Activated T-helper 1 cell treated with anti-CD3 and anti-CD28 coated beads, Interleukin-12 subunit alpha, Interleukin-12 subunit beta, Interleukin-2, Interleukin-4 antibody, amounts not matched to agents 30 ng/mL and 10 ng/mL and 1 ng/mL, durations not matched to agents 14 hours and 24 hours and 36 hours (primary cell): ENCODE measurements at regions not wholly inside any gene's neighbourhood (a gene's known extent, or its start where the extent isn't known, plus 50 kb on each side); places are given as distances from the start of the nearest gene placed in this dataset.
"Not testable (repeated sequence)": the region's sequence is repeated elsewhere in the genome, so short reads cannot be mapped to it uniquely, and the experiment has no call there.

ENCODE experiments used
- DNase-seq: peaks from one replicate; pipeline ENCODE4 v3.0.0; 2021; ENCODE audit warnings: low spot score
- H3K27ac Mint-ChIP-seq: one replicate; pipeline ENCODE4 v1.8.0; 2021; ENCODE audit warnings: mild to moderate bottlenecking, mixed read lengths
- H3K27me3 Mint-ChIP-seq: one replicate; pipeline ENCODE4 v1.8.0; 2022; ENCODE audit warnings: mild to moderate bottlenecking, moderate library complexity, mixed read lengths; ENCODE audit not compliant: insufficient read depth
- H3K36me3 Mint-ChIP-seq: one replicate; pipeline ENCODE4 v1.8.0; 2021; ENCODE audit warnings: low read depth, mixed read lengths
- H3K4me1 Mint-ChIP-seq: one replicate; pipeline ENCODE4 v1.8.0; 2021; ENCODE audit warnings: low read depth, mixed read lengths
- H3K4me3 Mint-ChIP-seq: one replicate; pipeline ENCODE4 v1.8.0; 2021; ENCODE audit warnings: mild to moderate bottlenecking, moderate library complexity, mixed read lengths
- H3K9me3 Mint-ChIP-seq: one replicate; pipeline ENCODE4 v1.8.0; 2021; ENCODE audit warnings: mixed read lengths
- intact Hi-C: fragments of 100-400 bp; cut with micrococcal nuclease; formaldehyde crosslinking; loops from one replicate; pipeline ENCODE4 v1.15.1; 2024

DNA sequence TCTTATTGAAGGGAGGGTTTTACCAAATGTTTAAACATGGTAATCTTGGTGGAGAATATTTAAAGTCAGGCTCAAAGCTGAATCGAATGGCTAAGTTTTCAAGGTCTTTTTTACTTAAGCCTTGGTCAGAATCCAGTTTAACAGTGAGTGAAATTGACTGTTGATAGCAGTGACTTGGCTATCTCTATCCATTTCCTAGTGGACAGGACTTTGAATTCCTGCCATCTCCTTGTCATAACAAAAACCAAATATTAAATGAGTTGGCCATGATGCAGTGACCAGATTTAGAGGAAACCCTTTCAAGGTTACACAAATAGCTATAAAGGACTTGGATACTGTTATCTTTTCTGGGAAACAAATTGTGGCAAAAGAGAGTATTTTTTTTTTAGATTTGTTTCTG is 92.0 kb downstream of the JRKL start:
- Mint-ChIP-seq H3K4me1 (no peaks in the 10 kb centered on the region), H3K27ac (no peak overlapping the region), H3K4me3 (no peak overlapping the region), H3K9me3 (no peaks in the 10 kb centered on the region), H3K36me3 (no peaks in the 10 kb centered on the region), H3K27me3 (peaks cover 6% of the 10 kb centered on the region)
- DNase-seq, result no peak
- intact Hi-C loops, result no loop called here

- intact Hi-C loops, result no loop called here
- Mint-ChIP-seq H3K27ac (no peak overlapping the region), H3K9me3 (no peaks in the 10 kb centered on the region), H3K27me3 (peaks cover 5% of the 10 kb centered on the region), H3K4me1 (no peaks in the 10 kb centered on the region), H3K36me3 (no peaks in the 10 kb centered on the region), H3K4me3 (no peak overlapping the region)
- no peak for DNase-seq
Measured at GRCh38 chr11:96482193-96482592, 92.4 kb downstream of the JRKL start.

DNA sequence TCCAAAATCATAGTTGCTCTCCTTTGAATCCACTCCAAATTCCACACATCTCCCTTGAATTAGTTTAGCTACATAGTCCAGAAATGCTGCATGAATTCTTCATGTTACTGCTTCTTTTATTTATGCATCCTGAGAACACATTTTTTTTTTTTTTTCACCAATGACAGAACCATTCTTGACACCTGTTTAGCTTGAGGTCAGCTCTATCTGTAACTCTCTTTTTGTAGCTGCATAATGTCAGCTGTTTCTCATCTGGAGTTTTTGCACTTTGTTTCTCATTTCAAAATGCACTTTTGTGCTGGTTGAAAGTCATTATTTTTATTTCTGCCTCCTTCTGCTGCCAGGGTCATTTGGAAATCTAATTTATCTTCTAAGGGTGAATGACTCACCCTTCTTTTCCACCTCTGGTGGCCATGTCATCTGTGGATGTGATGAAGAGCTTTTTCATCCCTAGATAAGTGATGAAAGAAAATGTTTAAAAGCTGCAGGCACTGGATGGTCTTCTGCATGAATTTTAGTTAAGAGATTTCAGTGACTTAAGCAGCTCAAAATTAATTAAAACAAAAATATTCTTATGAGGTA is 93.7 kb downstream of the JRKL start:
- intact Hi-C loops, result no loop called here
- no peak overlapping the region for H3K27ac Mint-ChIP-seq
- no peak overlapping the region for H3K4me3 Mint-ChIP-seq
- H3K9me3 Mint-ChIP-seq, result no peaks in the 10 kb centered on the region
- peaks cover 5% of the 10 kb centered on the region for H3K27me3 Mint-ChIP-seq
- no peak for DNase-seq
- H3K36me3 Mint-ChIP-seq, result no peaks in the 10 kb centered on the region
- no peaks in the 10 kb centered on the region for H3K4me1 Mint-ChIP-seq

DNA sequence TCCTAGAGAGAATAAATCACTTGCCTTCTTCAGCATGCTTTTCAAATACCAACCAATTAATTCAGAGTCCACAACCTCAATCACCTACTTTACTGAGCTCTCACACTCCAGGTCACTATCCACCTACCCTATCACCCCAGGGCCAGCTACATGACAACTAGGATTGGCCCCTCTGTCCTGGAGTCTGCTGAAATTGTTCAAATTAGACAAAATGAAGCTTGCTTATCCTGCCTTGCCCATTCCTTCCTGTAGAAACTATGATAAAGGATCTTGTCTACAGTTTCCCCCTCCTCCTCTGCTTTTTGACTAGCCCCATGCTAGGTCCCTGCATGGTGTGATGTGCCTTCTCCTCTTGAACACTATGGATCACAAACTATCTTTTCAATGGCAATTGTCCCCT is 94.5 kb downstream of the JRKL start:
- Mint-ChIP-seq H3K4me1 (no peaks in the 10 kb centered on the region), H3K4me3 (no peak overlapping the region), H3K27me3 (peaks cover 6% of the 10 kb centered on the region), H3K27ac (no peak overlapping the region), H3K9me3 (no peaks in the 10 kb centered on the region), H3K36me3 (no peaks in the 10 kb centered on the region)
- intact Hi-C loops, result no loop called here
- DNase-seq, result no peak

GRCh38 chr11:96486890-96487611 is 97.2 kb downstream of the JRKL start:
- Mint-ChIP-seq H3K36me3 (no peaks in the 10 kb centered on the region), H3K4me3 (no peak overlapping the region), H3K4me1 (no peaks in the 10 kb centered on the region), H3K27ac (no peak overlapping the region), H3K9me3 (no peaks in the 10 kb centered on the region), H3K27me3 (peaks cover 12% of the 10 kb centered on the region)
- no peak for DNase-seq
- intact Hi-C loops, result no loop called here

GRCh38 chr11:96488911-96489310 is 99.1 kb downstream of the JRKL start:
- H3K36me3 Mint-ChIP-seq, H3K27ac Mint-ChIP-seq, intact Hi-C loops, H3K4me1 Mint-ChIP-seq, DNase-seq, H3K9me3 Mint-ChIP-seq, H3K4me3 Mint-ChIP-seq: not testable (repeated sequence)
- H3K27me3 Mint-ChIP-seq, result peaks cover 12% of the 10 kb centered on the region

DNA sequence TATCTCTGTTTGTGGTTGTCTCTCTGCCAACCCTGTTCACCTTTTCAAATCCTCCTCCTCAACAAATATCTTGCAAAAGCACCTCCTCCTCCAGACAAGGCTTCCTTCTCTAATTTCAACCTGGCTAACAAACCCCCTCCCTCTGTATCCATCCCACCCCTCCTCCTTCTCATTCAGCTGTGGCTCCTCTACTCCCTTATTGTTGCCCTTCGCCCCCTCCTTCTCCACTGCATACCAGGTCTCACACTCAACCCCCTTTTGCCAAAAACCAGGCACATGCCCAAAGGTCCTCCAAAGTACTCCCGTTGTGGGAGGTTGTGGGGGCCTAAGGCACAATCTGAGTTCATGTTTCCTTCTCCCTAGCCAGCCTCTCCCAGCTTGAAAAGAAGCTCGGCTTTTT is 110.6 kb downstream of the JRKL start:
- intact Hi-C loops, result no loop called here
- no peak overlapping the region for H3K27ac Mint-ChIP-seq

GRCh38 chr11:96506041-96506440 is 116.2 kb downstream of the JRKL start:
- Mint-ChIP-seq H3K9me3 (no peaks in the 10 kb centered on the region), H3K27ac (no peak overlapping the region), H3K4me1 (no peaks in the 10 kb centered on the region), H3K4me3 (no peak overlapping the region), H3K27me3 (peaks cover 4% of the 10 kb centered on the region), H3K36me3 (no peaks in the 10 kb centered on the region)
- intact Hi-C loops, result no loop called here
- DNase-seq, result no peak

More for the DNA sequence above, 110.6 kb downstream of the JRKL start:
- no peak for DNase-seq
- Mint-ChIP-seq H3K27me3 (peaks cover 1% of the 10 kb centered on the region), H3K9me3 (no peaks in the 10 kb centered on the region), H3K4me1 (no peaks in the 10 kb centered on the region), H3K36me3 (no peaks in the 10 kb centered on the region), H3K4me3 (no peak overlapping the region)

- H3K27ac Mint-ChIP-seq, result no peak overlapping the region
- peaks cover 4% of the 10 kb centered on the region for H3K27me3 Mint-ChIP-seq
- intact Hi-C loops, result no loop called here
- no peaks in the 10 kb centered on the region for H3K4me1 Mint-ChIP-seq
- no peaks in the 10 kb centered on the region for H3K36me3 Mint-ChIP-seq
- no peaks in the 10 kb centered on the region for H3K9me3 Mint-ChIP-seq
- DNase-seq, result no peak
- no peak overlapping the region for H3K4me3 Mint-ChIP-seq
Measured at GRCh38 chr11:96506953-96507354, 117.1 kb downstream of the JRKL start.

DNA sequence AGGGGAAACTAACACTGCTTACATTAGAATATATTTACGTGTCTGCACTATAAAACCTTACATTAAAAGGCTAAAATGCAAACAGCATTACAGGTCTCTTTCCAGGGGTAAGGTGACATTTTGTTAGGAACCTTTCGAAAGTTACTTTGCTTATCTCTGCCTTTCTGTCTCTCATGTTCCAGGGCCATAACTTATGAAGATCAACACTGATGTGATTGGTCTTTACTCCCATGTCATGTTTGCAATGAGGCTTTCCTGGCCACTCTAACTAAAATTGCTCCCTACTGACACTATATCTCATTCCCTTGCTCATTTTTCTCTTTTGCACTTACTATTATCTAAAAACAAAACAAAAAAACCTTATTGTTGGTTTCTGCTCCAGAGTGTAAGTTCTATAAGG is 119.0 kb downstream of the JRKL start:
- Mint-ChIP-seq H3K27me3 (peaks cover 4% of the 10 kb centered on the region), H3K27ac (no peak overlapping the region), H3K9me3 (no peaks in the 10 kb centered on the region), H3K4me1 (no peaks in the 10 kb centered on the region), H3K4me3 (no peak overlapping the region), H3K36me3 (no peaks in the 10 kb centered on the region)
- DNase-seq, result no peak
- intact Hi-C loops, result no loop called here

DNA sequence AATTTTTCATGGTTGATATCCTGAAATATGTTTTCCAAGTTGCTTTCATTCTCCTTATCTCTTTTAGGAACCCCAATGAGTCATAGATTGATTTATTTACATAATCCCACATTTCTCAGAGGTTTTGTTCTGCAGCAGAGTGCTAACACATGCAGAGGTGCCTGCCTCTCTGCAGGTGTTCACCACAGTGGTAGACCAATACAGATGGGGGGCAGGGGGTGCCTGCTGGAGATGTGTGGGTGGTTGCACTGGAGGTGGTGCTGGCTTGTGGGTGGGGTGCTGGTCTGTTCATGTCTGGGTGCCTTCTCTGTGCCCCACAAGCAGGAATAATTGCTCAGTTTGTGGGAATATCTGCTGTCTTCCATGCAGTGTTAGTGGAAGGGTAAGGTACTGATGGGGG is 131.1 kb downstream of the JRKL start:
- H3K4me3 Mint-ChIP-seq, result no peak overlapping the region
- intact Hi-C loops, result no loop called here
- no peaks in the 10 kb centered on the region for H3K9me3 Mint-ChIP-seq
- no peak overlapping the region for H3K27ac Mint-ChIP-seq
- H3K4me1 Mint-ChIP-seq, result no peaks in the 10 kb centered on the region
- no peaks in the 10 kb centered on the region for H3K36me3 Mint-ChIP-seq
- peaks cover 4% of the 10 kb centered on the region for H3K27me3 Mint-ChIP-seq
- no peak for DNase-seq

GRCh38 chr11:96523656-96524055 is 133.8 kb downstream of the JRKL start:
- intact Hi-C loops, result no loop called here
- Mint-ChIP-seq H3K4me1 (no peaks in the 10 kb centered on the region), H3K4me3 (no peak overlapping the region), H3K9me3 (no peaks in the 10 kb centered on the region), H3K27ac (no peak overlapping the region), H3K27me3 (no peaks in the 10 kb centered on the region), H3K36me3 (no peaks in the 10 kb centered on the region)
- DNase-seq, result no peak

- intact Hi-C loops, result no loop called here
- no peaks in the 10 kb centered on the region for H3K9me3 Mint-ChIP-seq
- H3K27ac Mint-ChIP-seq, result no peak overlapping the region
- DNase-seq, result no peak
- H3K4me3 Mint-ChIP-seq, result no peak overlapping the region
- no peaks in the 10 kb centered on the region for H3K4me1 Mint-ChIP-seq
- H3K27me3 Mint-ChIP-seq, result no peaks in the 10 kb centered on the region
- H3K36me3 Mint-ChIP-seq, result no peaks in the 10 kb centered on the region
Measured at GRCh38 chr11:96524475-96524874, 134.7 kb downstream of the JRKL start.

DNA sequence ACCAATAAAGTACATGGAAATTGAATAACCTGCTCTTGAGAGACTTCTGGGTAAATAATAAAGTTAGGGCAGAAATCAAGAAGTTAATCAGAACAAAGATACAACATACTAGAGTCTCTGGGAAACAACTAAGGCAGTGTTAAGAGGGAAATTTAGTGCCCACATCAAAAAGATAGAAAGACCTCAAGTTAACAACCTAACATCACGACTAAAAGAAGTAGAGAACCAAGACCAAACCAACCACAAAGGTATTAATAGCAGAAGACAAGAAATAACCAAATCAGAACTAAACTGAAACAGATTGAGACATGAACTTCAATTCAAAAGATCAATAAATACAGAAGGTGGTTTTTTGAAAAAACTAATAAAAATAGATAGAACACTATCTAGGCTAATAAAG is 140.7 kb downstream of the JRKL start:
- no peaks in the 10 kb centered on the region for H3K36me3 Mint-ChIP-seq
- no peak overlapping the region for H3K27ac Mint-ChIP-seq
- no peak for DNase-seq
- H3K27me3 Mint-ChIP-seq, result no peaks in the 10 kb centered on the region
- intact Hi-C loops, result no loop called here
- no peak overlapping the region for H3K4me3 Mint-ChIP-seq
- H3K9me3 Mint-ChIP-seq, result no peaks in the 10 kb centered on the region
- no peaks in the 10 kb centered on the region for H3K4me1 Mint-ChIP-seq
